Suprapubic skin (tissue), 3 donors: ENCODE measurements at regions not wholly inside any gene's neighbourhood (a gene's known extent, or its start where the extent isn't known, plus 50 kb on each side); places are given as distances from the start of the nearest gene placed in this dataset.

Experiments used
- CTCF ChIP-seq, 2 donors: fragments of 200-600 bp in 1 of 2; fragments of 450-650 bp in 1 of 2; sonication (generic) in 1 of 2; IDR thresholded peaks; one replicate each; pipeline ENCODE4 v1.5.1; 2016 to 2019; ENCODE audit warnings: antibody characterized with exemption in 2 of 2, mild to moderate bottlenecking in 1 of 2, moderate library complexity in 1 of 2
- POLR2AphosphoS5 ChIP-seq, 3 donors: sonication (generic); formaldehyde crosslinking; IDR thresholded peaks; one replicate each; pipeline ENCODE4 v1.6.1; 2017; ENCODE audit warnings: antibody characterized with exemption in 3 of 3

GRCh38 chr10:130357226-130357625 is 221.0 kb downstream of the GLRX3 start:
- TF ChIP-seq CTCF (IDR thresholded peaks at IDR 0.05) (no peak), POLR2AphosphoS5 (IDR thresholded peaks at IDR 0.05) (no peak)
